K562 (cell line): ENCODE measurements at regions not wholly inside any gene's neighbourhood (a gene's known extent, or its start where the extent isn't known, plus 50 kb on each side); places are given as distances from the start of the nearest gene placed in this dataset.

Source experiments
- FOS ChIP-seq: IDR thresholded peaks from 3 replicates; pipeline ENCODE4 v1.6.1; 2011; ENCODE audit not compliant: insufficient read length; ENCODE audit errors: extremely low read depth
- NCOA4 ChIP-seq: fragments of 450-650 bp; IDR thresholded peaks from 2 replicates; pipeline ENCODE4 v1.6.1; 2018; ENCODE audit warnings: mild to moderate bottlenecking; ENCODE audit not compliant: partially characterized antibody
- RBM25 ChIP-seq: fragments of 200-400 bp; formaldehyde crosslinking; IDR thresholded peaks from 2 replicates; pipeline ENCODE4 v1.6.1; 2018; ENCODE audit warnings: low read length, low read depth, moderate library complexity; ENCODE audit not compliant: severe bottlenecking
- SRSF7 ChIP-seq: fragments of 200-400 bp; formaldehyde crosslinking; optimal IDR thresholded peaks from 2 replicates; pipeline ENCODE3; 2017; ENCODE audit warnings: mild to moderate bottlenecking, low read depth, low read length
- TAF1 ChIP-seq: IDR thresholded peaks from 2 replicates; pipeline ENCODE4 v1.6.1; 2011; ENCODE audit warnings: mild to moderate bottlenecking, low read length, moderate library complexity; ENCODE audit not compliant: insufficient read depth, control insufficient read depth, severe bottlenecking; ENCODE audit errors: extremely low read depth
- ZKSCAN3 ChIP-seq: fragments of 250-450 bp; sonication (Bioruptor Pico); IDR thresholded peaks from 2 replicates; pipeline ENCODE4 v1.4.0; 2020
- ZNF695 ChIP-seq: fragments of 450-650 bp; formaldehyde crosslinking; IDR thresholded peaks from 2 replicates; pipeline ENCODE4 v1.4.0; 2020; ENCODE audit warnings: mild to moderate bottlenecking, moderate library complexity
- ZZZ3 ChIP-seq: fragments of 450-650 bp; IDR thresholded peaks from 2 replicates; pipeline ENCODE4 v1.6.1; 2016; ENCODE audit warnings: antibody characterized with exemption, mild to moderate bottlenecking, moderate library complexity
- TF ChIP-seq, protein P1 (sequence below): fragments of 450-650 bp; formaldehyde crosslinking; IDR thresholded peaks from 2 replicates; pipeline ENCODE4 v1.4.0; 2020; ENCODE audit warnings: mild to moderate bottlenecking, moderate library complexity
- TF ChIP-seq, protein P2 (sequence below), 3 experiments: IDR thresholded peaks in 2 of 3; conservative IDR thresholded peaks in 1 of 3; 2 replicates each; pipeline ENCODE4 v1.5.1; 2011 to 2012; ENCODE audit warnings: low read length in 3 of 3, mild to moderate bottlenecking in 3 of 3, control low read depth in 2 of 3, improper control_type of control experiment in 1 of 3, inconsistent platforms in 1 of 3, low read depth in 1 of 3, mixed read lengths in 1 of 3, moderate library complexity in 1 of 3; ENCODE audit not compliant: insufficient read depth in 2 of 3

DNA sequence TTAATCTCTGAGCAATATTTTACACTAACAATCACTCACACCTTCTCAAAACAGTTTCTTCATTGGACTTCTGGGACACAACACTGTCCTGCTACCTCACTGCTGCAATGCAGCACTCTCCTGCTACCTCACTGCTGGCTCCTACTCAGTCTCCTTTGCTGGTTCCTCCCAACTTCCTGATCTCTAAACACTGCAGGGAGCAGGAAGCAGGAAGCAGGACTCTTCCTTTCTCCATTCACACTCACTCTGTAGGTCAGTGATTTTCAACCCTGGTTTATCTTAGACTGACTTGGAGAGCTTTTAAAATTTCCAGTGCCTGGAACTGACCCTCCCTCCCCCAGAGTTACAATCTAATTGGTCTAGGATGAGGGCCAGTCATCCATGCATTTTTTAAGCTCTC lies 243.4 kb upstream of the RBBP8 start:
- no peak for TF ChIP-seq RBM25
- TF ChIP-seq ZNF695: no peak
- no peak for TF ChIP-seq ZKSCAN3 (CRISPR knock-in tag)
- no peak for TF ChIP-seq TAF1
- no peak for TF ChIP-seq NCOA4
- TF ChIP-seq ZZZ3: no peak
- TF ChIP-seq, protein P1, sequence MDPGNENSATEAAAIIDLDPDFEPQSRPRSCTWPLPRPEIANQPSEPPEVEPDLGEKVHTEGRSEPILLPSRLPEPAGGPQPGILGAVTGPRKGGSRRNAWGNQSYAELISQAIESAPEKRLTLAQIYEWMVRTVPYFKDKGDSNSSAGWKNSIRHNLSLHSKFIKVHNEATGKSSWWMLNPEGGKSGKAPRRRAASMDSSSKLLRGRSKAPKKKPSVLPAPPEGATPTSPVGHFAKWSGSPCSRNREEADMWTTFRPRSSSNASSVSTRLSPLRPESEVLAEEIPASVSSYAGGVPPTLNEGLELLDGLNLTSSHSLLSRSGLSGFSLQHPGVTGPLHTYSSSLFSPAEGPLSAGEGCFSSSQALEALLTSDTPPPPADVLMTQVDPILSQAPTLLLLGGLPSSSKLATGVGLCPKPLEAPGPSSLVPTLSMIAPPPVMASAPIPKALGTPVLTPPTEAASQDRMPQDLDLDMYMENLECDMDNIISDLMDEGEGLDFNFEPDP (CRISPR knock-in tag): no peak
- TF ChIP-seq FOS: no peak
- TF ChIP-seq, protein P2, sequence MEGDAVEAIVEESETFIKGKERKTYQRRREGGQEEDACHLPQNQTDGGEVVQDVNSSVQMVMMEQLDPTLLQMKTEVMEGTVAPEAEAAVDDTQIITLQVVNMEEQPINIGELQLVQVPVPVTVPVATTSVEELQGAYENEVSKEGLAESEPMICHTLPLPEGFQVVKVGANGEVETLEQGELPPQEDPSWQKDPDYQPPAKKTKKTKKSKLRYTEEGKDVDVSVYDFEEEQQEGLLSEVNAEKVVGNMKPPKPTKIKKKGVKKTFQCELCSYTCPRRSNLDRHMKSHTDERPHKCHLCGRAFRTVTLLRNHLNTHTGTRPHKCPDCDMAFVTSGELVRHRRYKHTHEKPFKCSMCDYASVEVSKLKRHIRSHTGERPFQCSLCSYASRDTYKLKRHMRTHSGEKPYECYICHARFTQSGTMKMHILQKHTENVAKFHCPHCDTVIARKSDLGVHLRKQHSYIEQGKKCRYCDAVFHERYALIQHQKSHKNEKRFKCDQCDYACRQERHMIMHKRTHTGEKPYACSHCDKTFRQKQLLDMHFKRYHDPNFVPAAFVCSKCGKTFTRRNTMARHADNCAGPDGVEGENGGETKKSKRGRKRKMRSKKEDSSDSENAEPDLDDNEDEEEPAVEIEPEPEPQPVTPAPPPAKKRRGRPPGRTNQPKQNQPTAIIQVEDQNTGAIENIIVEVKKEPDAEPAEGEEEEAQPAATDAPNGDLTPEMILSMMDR (IDR thresholded peaks at IDR 0.05 in 2 of 3, conservative IDR thresholded peaks at IDR 0.05 in 1 of 3; ENCODE audit: insufficient read depth in 2 of 3, low read depth in 1 of 3, low read length in 3 of 3): no peak
- TF ChIP-seq SRSF7: no peak
